NCI-H1930 (cell line): ENCODE measurements at regions not wholly inside any gene's neighbourhood (a gene's known extent, or its start where the extent isn't known, plus 50 kb on each side); places are given as distances from the start of the nearest gene placed in this dataset.

Experiments
- DNase-seq, 2 experiments: peaks; one replicate each; lab custom pipeline; 2025; lab: John Stamatoyannopoulos, UW

DNA sequence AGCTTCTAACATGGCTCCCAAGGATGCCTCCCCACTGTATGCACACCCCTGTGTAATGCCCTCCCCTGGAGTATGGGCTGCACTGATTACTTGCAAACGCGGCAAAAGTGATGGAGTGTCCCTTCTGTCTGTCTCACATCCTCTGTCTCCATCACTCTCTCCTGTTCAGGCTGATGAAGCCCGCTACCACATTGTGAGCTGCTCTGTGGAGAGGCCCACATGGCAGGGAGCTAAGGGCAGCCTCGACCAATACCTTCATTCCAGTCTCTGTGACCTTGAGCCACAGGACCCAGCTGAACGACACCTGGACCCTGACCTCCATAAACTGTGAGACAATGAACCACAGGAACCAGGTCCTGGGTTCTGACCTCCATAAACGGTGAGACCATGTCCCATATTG is 154.1 kb upstream of the ETV3 start:
- no peak for DNase-seq

DNA sequence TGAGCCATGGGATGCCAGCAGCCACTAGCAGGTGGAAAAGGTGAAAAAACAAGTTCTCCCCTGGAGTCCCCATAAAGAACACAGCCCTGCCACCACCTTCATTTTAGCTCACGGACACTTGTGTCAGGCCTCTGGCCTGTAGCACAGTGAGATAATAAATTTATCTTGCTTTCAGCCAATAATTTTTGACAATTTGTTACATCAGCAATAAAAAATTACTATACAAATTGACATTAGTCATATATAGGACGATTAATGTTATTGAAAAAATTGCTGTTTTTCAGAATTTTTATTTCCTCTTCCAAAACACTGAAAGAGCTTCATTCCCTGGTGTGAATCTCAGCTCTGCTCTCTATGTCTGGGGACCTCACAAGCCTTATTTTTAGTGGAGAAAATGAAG is 152.9 kb upstream of the ETV3 start:
- DNase-seq, result no peak

DNA sequence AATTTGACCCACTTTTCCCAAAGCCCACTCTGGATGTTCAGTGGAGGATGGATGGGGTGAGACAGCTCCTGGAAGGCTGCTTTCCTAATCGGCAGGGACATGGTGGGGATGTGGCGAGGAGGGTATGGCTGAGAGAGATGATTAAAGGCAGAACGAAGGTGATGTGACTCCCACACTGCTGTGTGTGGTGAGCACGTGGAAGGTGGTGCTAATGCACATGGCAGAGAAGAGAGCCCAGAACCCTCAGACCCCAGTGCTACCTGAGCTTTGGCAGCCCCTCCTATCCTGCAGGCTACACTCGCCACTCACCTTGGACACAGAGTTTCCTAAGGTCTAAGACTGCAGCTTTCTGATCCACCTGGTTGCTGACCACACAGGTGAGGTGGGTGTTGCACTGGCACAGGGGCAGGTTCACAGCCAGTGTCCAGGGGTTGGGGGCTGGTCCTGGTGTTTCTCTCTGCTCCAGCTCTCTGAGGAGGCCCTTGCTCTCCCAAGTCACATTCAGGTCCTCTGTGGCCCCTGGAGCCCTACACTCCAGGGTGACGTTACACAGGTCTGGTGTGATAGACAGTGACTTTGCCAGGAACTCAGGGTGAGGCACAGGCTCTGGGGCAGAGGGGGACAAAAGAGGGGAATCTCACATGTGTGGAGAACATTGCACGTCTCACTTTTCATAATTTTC is 151.4 kb upstream of the ETV3 start:
- DNase-seq, result no peak

DNA sequence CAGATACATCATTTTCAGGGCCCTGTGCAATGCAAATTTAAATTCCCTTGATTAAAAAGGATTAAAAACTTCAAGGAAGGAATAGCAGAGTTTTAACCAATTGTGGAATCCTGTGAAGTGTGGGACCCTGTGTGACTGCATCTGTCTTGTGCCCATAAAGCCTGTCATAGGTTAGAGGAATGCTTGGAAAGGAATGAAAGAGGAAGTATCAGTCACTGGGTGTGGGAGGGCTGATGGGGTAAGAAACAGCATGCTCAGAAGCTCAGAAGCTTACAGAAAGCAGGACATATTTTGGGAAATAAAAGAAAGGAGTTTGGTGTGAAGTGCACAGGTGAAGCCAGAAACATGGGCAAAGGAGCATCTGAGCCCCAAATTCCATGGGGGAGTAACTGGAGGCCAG is 150.8 kb upstream of the ETV3 start:
- no peak for DNase-seq

DNA sequence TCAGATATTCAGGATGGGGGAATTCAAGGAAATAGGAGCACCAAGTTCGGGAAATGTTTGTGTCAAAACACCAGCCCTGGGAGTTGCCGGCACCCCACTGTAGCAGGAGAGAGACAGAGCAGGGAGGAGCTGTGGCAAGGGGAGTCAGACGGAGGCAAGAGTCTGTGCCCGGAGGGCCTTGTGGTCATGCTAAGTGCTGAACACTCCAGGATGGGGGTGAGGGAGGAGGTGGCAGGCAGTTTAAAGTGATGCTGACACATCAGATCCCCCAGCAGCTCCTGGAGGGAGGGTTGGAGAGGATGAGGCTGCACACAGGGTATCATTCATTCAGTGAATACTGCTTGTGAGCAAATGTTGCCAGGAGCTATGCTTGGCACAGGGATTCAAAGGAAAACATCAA is 150.3 kb upstream of the ETV3 start:
- DNase-seq, result no peak

DNA sequence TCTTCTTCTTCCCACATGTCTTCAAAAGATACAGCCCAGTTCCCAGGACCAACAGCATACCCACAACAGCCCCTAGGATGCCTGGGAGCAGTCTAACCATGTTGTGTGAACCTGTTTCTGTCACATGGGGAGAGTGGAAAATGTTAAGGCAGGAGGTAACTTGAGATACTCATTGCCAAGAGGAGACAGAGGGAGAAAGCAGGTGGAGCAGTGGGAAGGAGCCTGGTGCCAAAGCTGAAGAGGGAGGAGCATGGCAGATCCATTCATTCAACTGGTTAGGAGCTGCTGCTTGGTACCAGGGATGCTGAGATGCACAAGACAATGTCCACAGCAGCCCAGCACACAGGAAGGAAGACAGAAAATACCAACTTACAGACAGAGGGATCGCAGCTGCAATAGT is 149.8 kb upstream of the ETV3 start:
- no peak for DNase-seq

DNA sequence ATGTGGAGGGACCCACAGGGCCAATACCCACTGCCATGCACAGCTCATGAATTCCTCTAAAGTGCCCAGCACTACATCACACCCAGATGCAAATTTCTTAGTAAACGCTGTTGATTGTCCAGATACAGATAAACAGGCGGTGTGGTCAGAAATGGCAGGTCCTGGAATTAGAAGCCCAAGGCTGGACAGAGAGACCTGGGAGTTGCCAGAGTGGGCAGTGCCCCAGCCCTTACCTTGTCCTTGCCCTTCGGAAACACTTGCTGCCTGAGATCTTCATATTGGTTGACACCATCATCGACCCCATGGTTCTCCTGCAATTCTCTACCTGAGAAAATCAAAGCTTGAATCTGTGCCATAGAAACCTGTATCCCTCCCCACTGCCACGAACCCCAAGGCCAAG is 149.3 kb upstream of the ETV3 start:
- no peak for DNase-seq

DNA sequence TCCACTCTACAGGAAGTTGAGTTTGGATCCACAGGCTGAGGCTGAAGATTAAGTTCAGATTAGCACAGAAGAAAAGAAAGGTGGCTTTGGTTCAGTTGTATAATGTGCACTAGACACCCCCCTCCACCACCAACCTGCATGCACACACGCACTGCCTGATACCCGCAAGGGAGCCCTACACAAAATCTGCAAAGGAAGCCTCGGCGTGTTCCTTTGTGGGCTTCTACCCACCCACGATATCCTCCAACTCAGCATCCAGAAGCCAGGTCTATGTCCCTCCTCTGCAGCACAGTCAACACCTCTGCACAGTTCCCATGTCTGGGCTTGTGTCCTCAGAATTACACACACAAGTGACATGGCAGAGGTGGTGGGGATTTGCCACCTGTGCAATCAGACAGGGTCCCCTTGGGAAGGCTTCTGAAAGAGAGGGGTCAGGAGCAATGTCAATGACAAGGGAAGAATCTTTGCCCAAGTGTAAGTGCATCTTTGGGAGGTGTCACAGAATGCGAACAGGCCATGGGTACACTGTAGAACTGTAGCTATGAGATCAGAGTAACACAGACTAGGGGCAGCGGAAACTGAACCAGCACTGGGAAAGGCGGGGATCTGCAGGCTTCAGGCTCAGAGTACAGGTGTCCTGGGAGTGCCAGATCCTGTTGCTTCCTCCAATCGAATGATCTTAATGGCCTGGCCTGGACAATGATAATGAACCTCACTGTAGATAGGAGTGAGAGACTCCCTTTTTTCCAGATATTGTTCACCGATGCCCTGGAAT is 148.6 kb upstream of the ETV3 start:
- no peak for DNase-seq

DNA sequence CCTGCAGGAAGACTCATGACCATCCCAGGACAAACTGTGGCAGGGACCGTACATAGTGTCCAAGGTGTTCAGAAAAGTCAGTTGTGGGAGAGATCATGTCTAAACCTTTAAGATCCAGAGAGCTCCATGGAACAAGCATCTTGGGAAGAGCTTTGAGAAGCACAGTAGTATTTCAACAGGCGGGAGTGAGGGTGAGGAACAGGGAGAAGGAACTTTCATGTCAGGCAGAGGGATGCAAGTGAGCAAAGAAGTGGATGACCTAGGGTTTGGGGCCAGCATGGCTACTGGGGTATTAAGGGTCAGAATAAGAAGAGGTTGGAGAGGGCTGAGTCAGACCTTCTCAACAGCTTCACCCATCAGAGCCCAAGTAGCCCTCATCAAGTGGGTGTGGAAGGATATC is 147.9 kb upstream of the ETV3 start:
- no peak for DNase-seq

DNA sequence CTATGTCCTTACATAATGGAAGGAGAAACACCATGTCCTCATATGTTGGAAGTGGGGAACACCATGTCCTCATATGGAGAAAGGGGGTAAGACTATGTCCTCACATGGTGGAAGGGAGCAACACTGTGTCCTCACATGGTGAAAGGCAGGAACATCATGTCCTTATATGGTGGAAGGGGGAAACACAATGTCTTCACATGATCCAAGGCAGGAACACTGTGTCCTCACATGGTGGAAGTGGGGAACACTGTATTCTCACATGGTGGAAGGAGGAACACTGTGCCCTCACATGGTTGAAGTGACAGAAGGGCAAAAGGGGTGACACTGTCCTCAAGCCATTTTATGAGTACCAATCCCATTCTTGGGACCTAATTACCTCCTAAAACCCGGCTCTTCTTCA is 146.3 kb upstream of the ETV3 start:
- no peak for DNase-seq

DNA sequence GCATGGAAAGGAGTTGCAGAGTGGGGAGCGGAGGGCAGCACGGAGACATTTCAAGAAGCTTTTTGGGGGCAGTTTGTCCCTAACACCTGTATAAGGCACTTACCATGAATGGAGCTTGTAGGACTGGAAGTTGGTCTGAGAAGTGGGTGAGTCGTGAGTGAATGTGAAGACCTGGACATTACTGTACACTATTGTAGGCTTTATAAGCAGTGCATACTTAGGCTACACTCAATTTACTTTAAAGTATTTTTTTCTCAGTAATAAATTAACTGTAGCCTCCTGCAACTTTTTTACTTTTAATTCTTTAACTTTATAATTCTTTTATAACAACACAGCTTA is 141.6 kb upstream of the ETV3 start:
- DNase-seq, result no peak

DNA sequence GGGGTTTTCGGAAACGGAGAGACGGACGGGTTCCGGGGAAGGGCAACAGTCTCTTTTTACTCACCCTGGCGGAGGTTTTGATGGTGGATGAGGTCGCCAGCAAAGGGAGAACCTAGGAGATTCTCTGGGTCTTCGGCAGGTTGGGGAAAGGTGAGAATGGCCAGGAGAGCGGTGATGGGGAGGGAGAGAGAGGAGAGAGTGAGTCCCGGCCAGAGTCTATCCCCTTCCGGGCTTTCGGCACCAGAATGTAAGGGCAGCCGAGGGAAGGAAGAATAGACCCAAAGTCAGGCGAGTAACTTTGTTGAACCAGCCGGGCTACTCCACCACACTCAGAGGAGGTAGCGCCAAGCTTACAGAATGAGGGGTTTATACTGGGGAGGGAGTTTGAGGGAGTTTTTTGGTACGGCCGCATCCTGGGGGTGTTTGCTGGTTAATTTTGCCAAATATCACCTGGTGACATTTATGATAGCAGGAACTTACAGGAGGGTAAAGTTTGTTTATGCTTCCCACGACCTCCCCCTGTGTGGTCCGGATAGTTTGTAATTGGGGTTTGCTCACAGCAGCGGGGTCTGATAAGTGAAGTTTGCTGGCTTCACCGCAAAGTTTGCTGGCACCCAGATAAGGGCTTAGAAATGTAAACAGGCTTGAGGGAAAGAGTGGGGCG is 141.1 kb upstream of the ETV3 start:
- no peak for DNase-seq

DNA sequence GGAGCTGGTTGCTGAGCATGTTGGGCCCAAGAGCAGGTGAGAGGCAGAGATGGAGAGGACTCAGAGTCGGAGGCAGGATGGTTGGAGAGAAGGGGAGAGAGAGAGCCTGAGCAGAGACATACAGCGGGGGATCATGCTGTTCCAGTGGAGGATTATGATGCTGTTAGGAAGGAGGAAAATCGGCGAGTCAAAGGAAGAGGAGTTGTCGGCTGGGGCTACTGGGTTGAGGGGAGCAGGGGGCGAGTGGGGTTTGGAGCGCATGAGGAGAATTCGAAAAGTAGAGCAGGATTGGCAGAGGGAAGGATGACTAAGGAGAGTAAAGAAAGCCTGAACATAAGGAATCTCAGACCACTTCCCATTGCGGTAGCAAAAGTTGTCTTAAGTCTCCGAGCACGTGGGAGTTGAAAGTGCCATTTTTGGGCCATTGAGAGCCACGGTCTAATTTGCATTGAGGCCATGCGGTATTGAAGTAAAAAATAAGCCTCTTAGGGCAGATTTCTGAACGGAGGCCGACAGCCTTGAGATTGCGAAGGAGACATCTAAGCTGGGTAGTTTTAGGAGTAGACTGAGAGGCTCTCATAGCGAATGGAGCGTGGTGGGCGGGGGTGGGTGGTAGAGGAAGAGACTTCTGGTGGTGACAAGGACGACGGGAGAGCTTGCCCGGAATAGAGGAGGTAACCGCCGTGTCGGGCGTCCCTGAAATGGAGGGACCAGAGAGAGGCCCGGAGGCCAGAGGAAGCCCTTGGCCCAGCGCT is 140.4 kb upstream of the ETV3 start:
- no peak for DNase-seq

DNA sequence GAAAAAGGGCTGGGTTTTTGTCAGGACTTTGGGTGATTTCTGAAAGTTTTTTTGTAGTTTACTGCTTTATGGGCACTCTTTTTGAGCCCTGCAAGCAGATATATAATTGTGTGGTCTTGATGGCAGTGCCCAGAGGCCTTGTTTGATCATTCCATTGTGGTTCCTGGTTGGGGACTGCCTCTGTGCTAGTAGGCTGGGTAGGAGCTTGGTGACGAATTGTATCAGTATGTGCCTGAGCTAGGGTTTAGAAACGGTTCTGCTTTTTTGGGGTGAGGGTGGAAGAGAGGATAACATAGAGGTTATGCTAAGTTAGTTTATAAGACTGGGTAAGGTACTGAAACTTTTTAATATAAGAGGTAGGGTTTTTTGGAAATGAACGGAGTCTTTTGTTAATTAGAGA is 139.7 kb upstream of the ETV3 start:
- no peak for DNase-seq

DNA sequence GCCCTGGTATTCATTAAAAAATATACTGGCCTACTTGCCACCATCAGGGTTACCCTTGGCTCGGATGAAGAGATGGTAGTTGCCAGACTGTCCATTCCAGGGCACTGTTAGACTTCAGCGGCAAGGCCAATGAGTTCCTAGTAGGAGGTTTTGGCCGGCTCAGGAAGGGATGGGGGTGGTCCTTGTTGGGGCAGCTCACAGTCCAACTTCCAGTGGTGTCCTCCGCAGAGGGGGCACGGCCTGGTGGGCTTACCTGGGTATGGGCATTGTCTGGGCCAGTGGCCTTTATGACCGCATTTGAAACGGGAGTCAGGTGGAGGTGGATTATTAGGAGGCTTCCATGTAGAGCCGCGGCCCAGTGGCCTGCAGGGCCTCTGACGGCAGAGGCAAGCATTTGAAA is 139.1 kb upstream of the ETV3 start:
- DNase-seq, result no peak

DNA sequence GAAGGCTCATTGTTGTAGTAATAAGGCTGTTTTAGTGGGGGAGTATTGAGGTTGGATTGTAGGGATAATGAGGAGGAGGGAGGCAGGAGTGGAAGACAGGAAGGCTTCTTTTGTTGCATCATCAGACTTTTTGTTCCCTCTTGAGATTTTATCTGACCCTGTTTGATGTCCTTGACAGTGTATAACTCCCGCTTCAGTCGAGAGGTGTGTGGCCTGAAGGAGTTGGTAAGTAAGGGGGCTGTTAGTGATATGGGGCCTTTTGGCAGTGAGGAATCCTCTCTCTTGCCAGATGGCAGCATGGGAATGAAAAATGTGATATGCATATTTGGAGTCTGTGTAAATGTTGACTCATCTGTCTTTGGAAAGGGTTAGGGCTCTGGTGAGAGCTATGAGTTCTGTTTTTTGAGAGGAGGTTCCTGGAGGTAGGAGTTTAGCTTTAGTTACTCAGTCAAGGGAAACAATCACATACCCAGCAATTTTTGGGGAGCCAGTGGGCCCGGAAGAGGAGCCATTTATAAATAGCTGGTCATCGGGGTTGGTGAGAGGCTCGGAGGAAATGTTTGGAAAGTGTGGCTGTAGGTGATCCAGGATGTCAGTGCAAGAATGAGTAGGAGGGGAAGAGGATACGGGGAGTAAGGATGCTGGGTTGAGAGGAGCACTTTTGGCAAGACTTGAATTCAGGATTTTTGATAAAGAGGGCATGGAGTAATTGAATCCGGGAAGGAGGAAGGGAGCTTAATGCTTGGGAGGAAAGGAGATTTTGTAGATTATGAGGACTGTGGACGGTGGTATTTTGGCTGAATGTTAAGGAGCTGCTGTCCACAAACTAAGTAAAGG is 136.7 kb upstream of the ETV3 start:
- DNase-seq, result no peak

DNA sequence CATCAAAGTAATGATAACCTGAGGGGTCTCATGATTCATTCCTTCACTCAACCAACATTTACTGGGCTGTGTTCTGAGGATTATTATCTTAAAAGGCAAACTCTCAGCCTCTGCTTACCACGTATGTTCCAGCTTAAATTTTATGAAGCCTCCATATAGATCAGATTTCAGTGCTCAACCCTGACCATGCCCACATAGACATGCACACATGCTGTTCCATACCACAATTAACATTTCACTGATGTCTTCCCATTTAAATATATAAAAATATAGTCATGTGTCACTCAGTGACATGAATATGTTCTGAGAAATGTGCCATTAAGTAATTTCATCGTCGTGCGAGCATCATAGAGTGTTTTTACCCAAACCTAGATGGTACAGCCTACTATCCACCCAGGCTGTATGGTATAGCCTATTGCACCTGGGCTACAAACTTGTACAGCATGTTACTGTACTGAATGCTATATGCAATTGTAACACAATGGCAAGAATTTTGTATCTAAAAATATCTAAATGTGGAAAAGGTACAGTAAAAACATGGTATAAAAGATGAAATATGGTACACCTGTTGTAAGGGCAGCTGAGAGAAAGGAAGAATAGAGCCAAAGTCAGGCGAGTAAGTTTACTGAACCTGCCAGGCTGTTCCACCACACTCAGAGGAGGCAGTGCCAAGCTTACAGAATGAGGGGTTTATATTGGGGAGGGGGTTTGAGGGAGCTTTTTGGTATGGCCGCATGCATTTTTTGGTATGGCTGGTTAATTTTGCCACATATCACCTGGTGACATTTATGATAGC is 134.7 kb upstream of the ETV3 start:
- DNase-seq, result no peak

DNA sequence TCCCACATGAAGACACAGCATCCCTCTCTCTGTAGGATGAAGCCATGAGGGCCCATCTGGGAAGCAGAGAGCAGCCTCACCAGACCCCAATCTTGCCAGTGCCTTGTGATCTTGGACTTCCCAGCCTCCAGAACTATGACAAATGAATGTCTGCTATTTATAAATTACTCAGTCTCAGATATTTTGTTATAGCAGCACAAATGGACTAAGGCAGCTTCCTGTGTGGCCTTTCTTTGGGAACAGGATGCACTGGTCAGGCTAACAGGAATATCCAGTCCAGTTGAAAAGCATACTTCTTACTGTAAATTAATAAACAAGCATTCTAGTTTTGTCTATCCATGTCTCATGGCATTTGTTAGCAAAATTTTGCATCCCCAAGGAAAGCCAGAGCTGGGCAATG is 134.1 kb upstream of the ETV3 start:
- DNase-seq, result no peak

DNA sequence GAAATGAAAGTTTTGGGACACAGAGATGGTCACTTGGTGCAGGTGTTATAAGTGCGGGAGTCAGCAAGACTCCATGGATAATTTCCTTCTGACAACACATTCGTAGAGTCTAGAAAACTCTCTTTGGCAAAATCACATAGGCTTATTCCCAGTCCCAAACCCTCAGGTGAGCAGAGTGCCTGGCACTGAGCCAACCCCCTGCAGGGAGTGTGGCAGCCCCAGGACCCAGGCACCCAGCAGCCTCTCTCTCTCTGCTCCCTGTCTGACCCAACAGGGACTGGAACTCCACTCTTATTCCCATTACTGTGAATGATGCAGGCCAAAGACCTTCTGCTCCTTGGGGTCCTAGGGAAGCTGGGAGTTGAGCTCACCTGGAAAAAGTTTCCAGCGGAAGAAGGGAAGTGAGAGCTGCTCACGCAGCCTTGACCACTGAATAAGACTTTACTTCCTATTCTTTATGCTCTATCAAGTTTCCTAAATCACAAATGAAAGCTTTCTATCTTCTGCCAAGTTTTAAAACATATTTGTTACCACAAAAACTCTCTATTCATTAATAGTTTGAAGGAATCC is 132.6 kb upstream of the ETV3 start:
- no peak for DNase-seq

DNA sequence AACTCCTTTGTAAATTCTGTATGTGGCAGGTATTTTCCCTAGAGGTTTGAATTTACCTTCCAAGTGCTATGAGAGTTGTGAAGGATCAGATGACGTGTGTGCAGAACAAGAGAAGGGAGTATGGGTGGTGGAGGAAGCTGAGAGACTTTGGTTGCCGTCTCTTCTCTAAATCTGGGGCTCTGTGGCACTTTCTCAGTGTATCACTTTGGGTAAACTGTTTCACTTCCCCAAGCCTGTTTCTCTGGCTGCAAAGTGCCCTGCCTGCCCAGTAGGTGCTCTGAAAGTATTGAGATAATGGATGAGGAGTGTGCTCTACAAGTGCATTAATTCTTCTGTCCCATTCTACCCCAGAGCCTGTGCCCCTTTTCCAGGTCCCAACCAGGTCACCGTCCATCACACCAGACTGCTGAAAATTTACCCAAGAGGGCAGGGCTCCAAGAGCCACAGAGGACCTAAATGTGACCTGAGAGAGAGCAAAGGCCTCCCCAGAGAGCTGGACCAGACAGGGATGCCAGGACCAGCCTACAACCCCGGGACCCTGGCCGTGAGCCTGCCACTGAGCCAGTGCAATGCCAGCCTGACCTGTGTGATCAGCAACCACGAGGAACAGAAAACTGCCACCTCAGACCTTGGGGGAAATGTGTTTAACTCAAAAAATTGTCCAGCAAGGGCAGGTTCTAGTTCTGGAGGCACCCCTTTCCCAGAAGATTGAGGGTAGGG is 131.6 kb upstream of the ETV3 start:
- DNase-seq, result no peak
